ENCODE measurements at regions not wholly inside any gene's neighbourhood (a gene's known extent, or its start where the extent isn't known, plus 50 kb on each side); places are given as distances from the start of the nearest gene placed in this dataset.

DNA sequence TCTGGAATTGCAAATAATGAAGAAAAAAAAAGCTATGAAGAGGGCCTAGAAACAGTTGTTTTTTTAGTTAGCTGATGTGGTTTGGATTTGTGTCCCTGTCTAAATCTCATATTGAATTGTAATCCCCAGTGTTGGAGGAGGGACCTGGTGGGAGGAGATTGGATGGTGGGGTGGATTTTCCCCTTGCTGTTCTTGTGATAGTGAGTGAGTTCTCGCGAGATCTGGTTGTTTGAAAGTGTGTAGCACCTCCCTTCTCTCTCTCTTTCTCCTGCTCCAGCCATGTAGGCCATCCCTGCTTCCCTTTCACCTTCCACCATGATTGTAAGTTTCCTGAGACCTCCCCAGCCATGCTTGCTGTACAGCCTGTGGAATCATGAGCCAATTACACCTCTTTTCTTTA, 126.1 kb downstream of the ASCL4 start:
- no peak for TF ChIP-seq EZH2 (IDR thresholded peaks at IDR 0.05; ENCODE audit: borderline replicate concordance, insufficient read depth, low read depth, low read length, poor library complexity, severe bottlenecking)
- TF ChIP-seq, protein P1, sequence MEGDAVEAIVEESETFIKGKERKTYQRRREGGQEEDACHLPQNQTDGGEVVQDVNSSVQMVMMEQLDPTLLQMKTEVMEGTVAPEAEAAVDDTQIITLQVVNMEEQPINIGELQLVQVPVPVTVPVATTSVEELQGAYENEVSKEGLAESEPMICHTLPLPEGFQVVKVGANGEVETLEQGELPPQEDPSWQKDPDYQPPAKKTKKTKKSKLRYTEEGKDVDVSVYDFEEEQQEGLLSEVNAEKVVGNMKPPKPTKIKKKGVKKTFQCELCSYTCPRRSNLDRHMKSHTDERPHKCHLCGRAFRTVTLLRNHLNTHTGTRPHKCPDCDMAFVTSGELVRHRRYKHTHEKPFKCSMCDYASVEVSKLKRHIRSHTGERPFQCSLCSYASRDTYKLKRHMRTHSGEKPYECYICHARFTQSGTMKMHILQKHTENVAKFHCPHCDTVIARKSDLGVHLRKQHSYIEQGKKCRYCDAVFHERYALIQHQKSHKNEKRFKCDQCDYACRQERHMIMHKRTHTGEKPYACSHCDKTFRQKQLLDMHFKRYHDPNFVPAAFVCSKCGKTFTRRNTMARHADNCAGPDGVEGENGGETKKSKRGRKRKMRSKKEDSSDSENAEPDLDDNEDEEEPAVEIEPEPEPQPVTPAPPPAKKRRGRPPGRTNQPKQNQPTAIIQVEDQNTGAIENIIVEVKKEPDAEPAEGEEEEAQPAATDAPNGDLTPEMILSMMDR (IDR thresholded peaks at IDR 0.05), result no peak
